Left ventricle myocardium inferior (tissue), 1 donor: ENCODE measurements at regions not wholly inside any gene's neighbourhood (a gene's known extent, or its start where the extent isn't known, plus 50 kb on each side); places are given as distances from the start of the nearest gene placed in this dataset.

Source experiments
- DNase-seq: peaks from one replicate; pipeline ENCODE4 v3.0.0-alpha.2; 2020
- H3K27ac ChIP-seq: fragments of 200-600 bp; replicated peaks from 2 replicates; pipeline ENCODE4 v1.8.0; 2021
- H3K27me3 ChIP-seq: fragments of 200-600 bp; 2 replicates; pipeline ENCODE4 v1.8.0; 2021; ENCODE audit warnings: low read depth
- H3K36me3 ChIP-seq: fragments of 200-600 bp; 2 replicates; pipeline ENCODE4 v1.8.0; 2021
- H3K4me1 ChIP-seq: fragments of 200-600 bp; 2 replicates; pipeline ENCODE4 v1.8.0; 2021
- H3K4me3 ChIP-seq: fragments of 200-600 bp; 2 replicates; pipeline ENCODE4 v1.8.0; 2021; ENCODE audit warnings: mild to moderate bottlenecking, moderate library complexity
- H3K9me3 ChIP-seq: fragments of 200-600 bp; replicated peaks from 2 replicates; pipeline ENCODE4 v1.8.0; 2021
- CTCF ChIP-seq: fragments of 200-600 bp; IDR thresholded peaks from 2 replicates; pipeline ENCODE4 v1.8.0; 2021; ENCODE audit warnings: antibody characterized with exemption, mild to moderate bottlenecking, borderline replicate concordance
- intact Hi-C: fragments of 100-400 bp; cut with micrococcal nuclease; formaldehyde crosslinking; loops from one replicate; pipeline ENCODE4 v1.11.0; 2022
- donor health status: DM: no; HTN: yes; CAD: no; lungs with severe emphysema.

GRCh38 chr1:198007011-198007410, 89.8 kb downstream of the LHX9 start:
- no peak overlapping the region for H3K27ac ChIP-seq
- no peak overlapping the region for H3K4me3 ChIP-seq
- H3K9me3 ChIP-seq, result peaks cover 8% of the 10 kb centered on the region
- no peak for TF ChIP-seq CTCF
- H3K4me1 ChIP-seq, result no peaks in the 10 kb centered on the region
- intact Hi-C loops, result no loop called here
- H3K27me3 ChIP-seq, result no peaks in the 10 kb centered on the region
- no peak for DNase-seq
- no peaks in the 10 kb centered on the region for H3K36me3 ChIP-seq

GRCh38 chr1:198007687-198008607, 90.8 kb downstream of the LHX9 start:
- Histone ChIP-seq H3K4me3 (no peak overlapping the region), H3K9me3 (peaks cover 8% of the 10 kb centered on the region), H3K4me1 (no peaks in the 10 kb centered on the region), H3K36me3 (no peaks in the 10 kb centered on the region), H3K27me3 (no peaks in the 10 kb centered on the region), H3K27ac (no peak overlapping the region)
- DNase-seq, result no peak
- no peak for TF ChIP-seq CTCF
- intact Hi-C loops, result no loop called here

GRCh38 chr1:198014355-198014754, 97.2 kb downstream of the LHX9 start:
- no peak for TF ChIP-seq CTCF
- Histone ChIP-seq H3K9me3 (peaks cover 8% of the 10 kb centered on the region), H3K27me3 (no peaks in the 10 kb centered on the region), H3K4me3 (no peak overlapping the region), H3K36me3 (no peaks in the 10 kb centered on the region), H3K4me1 (no peaks in the 10 kb centered on the region), H3K27ac (no peak overlapping the region)
- intact Hi-C loops, result no loop called here
- DNase-seq, result no peak

GRCh38 chr1:198015309-198015708, 98.1 kb downstream of the LHX9 start:
- no peak for DNase-seq
- intact Hi-C loops, result no loop called here
- Histone ChIP-seq H3K27me3 (no peaks in the 10 kb centered on the region), H3K36me3 (no peaks in the 10 kb centered on the region), H3K27ac (no peak overlapping the region), H3K9me3 (peaks cover under 1% of the 10 kb centered on the region), H3K4me1 (no peaks in the 10 kb centered on the region), H3K4me3 (no peak overlapping the region)
- no peak for TF ChIP-seq CTCF

- H3K36me3 ChIP-seq, result no peaks in the 10 kb centered on the region
- peaks cover 6% of the 10 kb centered on the region for H3K9me3 ChIP-seq
- no peak for TF ChIP-seq CTCF
- H3K4me3 ChIP-seq, result no peak overlapping the region
- no peaks in the 10 kb centered on the region for H3K27me3 ChIP-seq
- no peak for DNase-seq
- no peak overlapping the region for H3K27ac ChIP-seq
- no peaks in the 10 kb centered on the region for H3K4me1 ChIP-seq
- intact Hi-C loops, result no loop called here
These were observed 101.4 kb downstream of the LHX9 start for GRCh38 chr1:198018529-198018928.
